Esophagus muscularis mucosa (tissue), 4 donors: ENCODE measurements at regions not wholly inside any gene's neighbourhood (a gene's known extent, or its start where the extent isn't known, plus 50 kb on each side); places are given as distances from the start of the nearest gene placed in this dataset.

Source experiments
- CTCF ChIP-seq, 3 experiments: fragments of 200-600 bp in 2 of 3; fragments of 450-650 bp in 1 of 3; sonication (generic) in 2 of 3; IDR thresholded peaks; one replicate each; pipeline ENCODE4 v1.5.1; 2017 to 2019; ENCODE audit warnings: antibody characterized with exemption in 3 of 3, mild to moderate bottlenecking in 2 of 3, moderate library complexity in 1 of 3
- EP300 ChIP-seq: sonication (generic); formaldehyde crosslinking; IDR thresholded peaks from one replicate; pipeline ENCODE4 v1.6.1; 2017; ENCODE audit warnings: antibody characterized with exemption
- POLR2A ChIP-seq: fragments of 450-650 bp; IDR thresholded peaks from one replicate; pipeline ENCODE4 v1.6.1; 2017; ENCODE audit warnings: antibody characterized with exemption, moderate library complexity, mild to moderate bottlenecking, low read depth
- POLR2AphosphoS5 ChIP-seq, 2 donors: sonication (generic); formaldehyde crosslinking; IDR thresholded peaks; one replicate each; pipeline ENCODE4 v1.6.1; 2017; ENCODE audit warnings: antibody characterized with exemption in 2 of 2

GRCh38 chr3:160053048-160053391 lies 64.4 kb downstream of the IL12A start:
- no peak for TF ChIP-seq CTCF (IDR thresholded peaks at IDR 0.05)
- TF ChIP-seq POLR2A: no peak
- no peak for TF ChIP-seq POLR2AphosphoS5 (IDR thresholded peaks at IDR 0.05)
- TF ChIP-seq EP300: no peak
